Endothelial cell of umbilical vein (primary cell): ENCODE measurements at regions not wholly inside any gene's neighbourhood (a gene's known extent, or its start where the extent isn't known, plus 50 kb on each side); places are given as distances from the start of the nearest gene placed in this dataset.

Experiments used
- BruUV-seq: library from RNA; stranded (reverse); fragments of 400-500 nt; replicated peaks from 2 replicates; lab custom pipeline; 2021; lab: Mats Ljungman, UMichigan
- CTCF ChIA-PET: fragments of 300-600, 350-600 bp; sonication (Branson Sonifier 250); formaldehyde crosslinking; loops from one replicate; lab custom pipeline; 2021; ENCODE audit warnings: antibody characterized with exemption, inconsistent platforms; lab: Charles Lee
- POLR2A ChIA-PET: fragments of 300-600, 350-600 bp; sonication (Branson Sonifier 250); formaldehyde crosslinking; loops from one replicate; lab custom pipeline; 2021; ENCODE audit warnings: antibody characterized with exemption, inconsistent platforms; lab: Charles Lee
- DNase-seq: peaks from one replicate; pipeline ENCODE4 v3.0.0-alpha.2; 2011; ENCODE audit warnings: low read depth, low spot score
- FAIRE-seq: peaks from 2 replicates; lab custom pipeline; 2011; peaks lifted over from hg19 to GRCh38; lab: Jason Lieb, UNC
- H2AFZ ChIP-seq: 2 replicates; pipeline ENCODE4 v1.6.0; 2012; ENCODE audit warnings: low read depth, low read length, control low read depth, inconsistent platforms
- H3K27ac ChIP-seq: 2 replicates; pipeline ENCODE4 v1.5.1; 2011; ENCODE audit warnings: low read depth, mild to moderate bottlenecking, control low read depth, low read length, moderate library complexity; ENCODE audit not compliant: insufficient read depth
- H3K27me3 ChIP-seq, 2 experiments: 2 replicates each; pipeline versions ENCODE4 v1.6.0 to v1.6.1; 2011; ENCODE audit warnings: low read length in 2 of 2, mixed read lengths in 1 of 2; ENCODE audit not compliant: control insufficient read depth in 2 of 2, insufficient read depth in 2 of 2
- H3K36me3 ChIP-seq, 2 experiments: 2 replicates in 1 of 2; 3 replicates in 1 of 2; pipeline ENCODE4 v1.5.1; 2011; ENCODE audit warnings: low read length in 2 of 2, mild to moderate bottlenecking in 1 of 2, moderate library complexity in 1 of 2; ENCODE audit not compliant: control insufficient read depth in 2 of 2, insufficient read depth in 2 of 2; ENCODE audit errors: extremely low read depth in 1 of 2
- H3K4me1 ChIP-seq: 3 replicates; pipeline ENCODE4 v1.5.1; 2011; ENCODE audit warnings: mild to moderate bottlenecking, low read length; ENCODE audit not compliant: control insufficient read depth, insufficient read depth; ENCODE audit errors: extremely low read depth
- H3K4me2 ChIP-seq: 2 replicates; pipeline ENCODE4 v1.6.1; 2011; ENCODE audit warnings: low read length, control low read depth, mixed read lengths; ENCODE audit not compliant: insufficient read depth
- H3K4me3 ChIP-seq, 3 experiments: fragments of 200-600 bp in 1 of 3; sonication (generic), shearing (Covaris generic) in 1 of 3; replicated peaks in 1 of 3; 2 replicates each; pipeline ENCODE4 v1.5.1; 2011 to 2016; ENCODE audit warnings: control low read depth in 3 of 3, low read length in 3 of 3, mild to moderate bottlenecking in 2 of 3, inconsistent platforms in 1 of 3, low read depth in 1 of 3, moderate library complexity in 1 of 3; ENCODE audit not compliant: insufficient read depth in 1 of 3
- H3K79me2 ChIP-seq: 2 replicates; pipeline ENCODE4 v1.6.0; 2012; ENCODE audit warnings: low read length, inconsistent platforms; ENCODE audit not compliant: control insufficient read depth, insufficient read depth
- H3K9ac ChIP-seq: replicated peaks from 2 replicates; pipeline ENCODE3; 2011; ENCODE audit warnings: low read length, control low read depth; ENCODE audit not compliant: insufficient read depth; ENCODE audit errors: extremely low read depth
- H3K9me1 ChIP-seq: replicated peaks from 3 replicates; pipeline ENCODE4 v1.6.0; 2011; ENCODE audit warnings: mild to moderate bottlenecking, low read length; ENCODE audit not compliant: control insufficient read depth, insufficient read depth; ENCODE audit errors: extremely low read depth
- H3K9me3 ChIP-seq: replicated peaks from 2 replicates; pipeline ENCODE4 v1.5.1; 2012; ENCODE audit warnings: low read length, inconsistent platforms; ENCODE audit not compliant: control insufficient read depth, insufficient read depth
- H4K20me1 ChIP-seq: replicated peaks from 2 replicates; pipeline ENCODE3; 2011; ENCODE audit warnings: mild to moderate bottlenecking, low read length; ENCODE audit not compliant: control insufficient read depth, insufficient read depth; ENCODE audit errors: extremely low read depth
- EZH2 ChIP-seq: IDR thresholded peaks from 2 replicates; pipeline ENCODE4 v1.6.1; 2012; ENCODE audit warnings: borderline replicate concordance, low read depth, mild to moderate bottlenecking, moderate library complexity, low read length, inconsistent platforms; ENCODE audit not compliant: severe bottlenecking
- FOS ChIP-seq: IDR thresholded peaks from 2 replicates; pipeline ENCODE4 v1.6.1; 2011; ENCODE audit warnings: mild to moderate bottlenecking, low read length, moderate library complexity, borderline replicate concordance; ENCODE audit not compliant: insufficient read depth
- GATA2 ChIP-seq: IDR thresholded peaks from 2 replicates; pipeline ENCODE4 v1.7.0; 2011; ENCODE audit warnings: low read depth, mild to moderate bottlenecking, moderate library complexity, mixed read lengths, low read length; ENCODE audit not compliant: insufficient read length, insufficient read depth
- JUN ChIP-seq: IDR thresholded peaks from 2 replicates; pipeline ENCODE4 v1.6.1; 2011; ENCODE audit warnings: borderline replicate concordance, low read depth; ENCODE audit not compliant: insufficient read length, insufficient read depth
- MYC ChIP-seq: IDR thresholded peaks from one replicate; pipeline ENCODE4 v1.6.1; 2011; ENCODE audit warnings: mild to moderate bottlenecking, low read depth, low read length
- POLR2A ChIP-seq: IDR thresholded peaks from 2 replicates; pipeline ENCODE4 v1.6.1; 2012; ENCODE audit warnings: low read depth, mild to moderate bottlenecking, control low read depth, low read length
- POLR2AphosphoS5 ChIP-seq: IDR thresholded peaks from 2 replicates; pipeline ENCODE4 v1.6.1; 2012; ENCODE audit warnings: low read depth, mild to moderate bottlenecking, control low read depth, low read length, moderate library complexity; ENCODE audit not compliant: insufficient read depth
- dilution Hi-C: fragments of 300-500 bp; cut with MboI; formaldehyde crosslinking; loops from one replicate; pipeline ENCODE4 v1.15.0; 2019; ENCODE audit warnings: low sequenced_read_pairs; ENCODE audit not compliant: extremely low pct_ligation_motif_present
- intact Hi-C: fragments of 100-400 bp; cut with micrococcal nuclease; formaldehyde crosslinking; loops from one replicate; pipeline ENCODE4 v1.10.0; 2022
- TF ChIP-seq, protein P1 (sequence below), 2 donors: IDR thresholded peaks; 1 replicate in 1 of 2; 2 replicates in 1 of 2; pipeline ENCODE4 v1.5.1; 2011; ENCODE audit warnings: low read length in 2 of 2, mild to moderate bottlenecking in 2 of 2, moderate library complexity in 2 of 2, control low read depth in 1 of 2, inconsistent platforms in 1 of 2, low read depth in 1 of 2; ENCODE audit not compliant: insufficient read depth in 1 of 2; ENCODE audit errors: extremely low read depth in 1 of 2
- TF ChIP-seq, protein P2 (sequence below): IDR thresholded peaks from 2 replicates; pipeline ENCODE4 v1.6.1; 2011; ENCODE audit not compliant: insufficient read depth, insufficient read length

DNA sequence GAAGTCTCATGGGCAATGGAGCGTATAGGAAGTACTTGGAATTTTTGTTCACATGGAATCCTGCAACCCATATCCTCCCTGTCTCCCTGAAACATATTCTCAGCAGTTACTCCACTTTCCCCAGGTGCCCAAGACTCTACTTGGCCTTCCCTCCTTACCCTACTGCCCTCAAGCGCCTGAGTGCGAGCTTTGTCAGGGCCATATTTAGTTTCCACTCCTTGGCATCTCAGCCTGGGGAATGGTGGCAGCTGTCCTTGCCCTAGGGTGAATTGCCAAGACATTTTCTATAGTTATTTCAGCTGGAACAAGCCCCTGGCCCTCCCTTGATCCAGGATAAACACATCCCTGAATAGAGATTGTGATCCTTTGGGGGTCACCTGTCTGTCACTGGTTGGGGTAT lies 569.3 kb upstream of the LRFN5 start:
- H3K4me2 ChIP-seq, result no peak overlapping the region
- no peak overlapping the region for H3K9ac ChIP-seq
- no peak overlapping the region for H2AFZ ChIP-seq
- no peaks in the 10 kb centered on the region for H3K79me2 ChIP-seq
- no peak for DNase-seq
- H3K9me1 ChIP-seq, result no peaks in the 10 kb centered on the region
- no peaks in the 10 kb centered on the region for H3K9me3 ChIP-seq
- dilution Hi-C loops, result no loop called here
- no peaks in the 10 kb centered on the region for H4K20me1 ChIP-seq
- CTCF ChIA-PET, result no interaction called here
- BruUV-seq, result no TSS peak
- intact Hi-C loops, result no loop called here
- FAIRE-seq, result no peak
- no peaks in the 10 kb centered on the region for H3K4me1 ChIP-seq
- no peak for TF ChIP-seq POLR2AphosphoS5
- TF ChIP-seq GATA2, result no peak
- TF ChIP-seq JUN, result no peak
- no peak for TF ChIP-seq POLR2A
- no peak for TF ChIP-seq EZH2
- TF ChIP-seq MYC, result no peak
- no peak for TF ChIP-seq FOS
- TF ChIP-seq, protein P1, sequence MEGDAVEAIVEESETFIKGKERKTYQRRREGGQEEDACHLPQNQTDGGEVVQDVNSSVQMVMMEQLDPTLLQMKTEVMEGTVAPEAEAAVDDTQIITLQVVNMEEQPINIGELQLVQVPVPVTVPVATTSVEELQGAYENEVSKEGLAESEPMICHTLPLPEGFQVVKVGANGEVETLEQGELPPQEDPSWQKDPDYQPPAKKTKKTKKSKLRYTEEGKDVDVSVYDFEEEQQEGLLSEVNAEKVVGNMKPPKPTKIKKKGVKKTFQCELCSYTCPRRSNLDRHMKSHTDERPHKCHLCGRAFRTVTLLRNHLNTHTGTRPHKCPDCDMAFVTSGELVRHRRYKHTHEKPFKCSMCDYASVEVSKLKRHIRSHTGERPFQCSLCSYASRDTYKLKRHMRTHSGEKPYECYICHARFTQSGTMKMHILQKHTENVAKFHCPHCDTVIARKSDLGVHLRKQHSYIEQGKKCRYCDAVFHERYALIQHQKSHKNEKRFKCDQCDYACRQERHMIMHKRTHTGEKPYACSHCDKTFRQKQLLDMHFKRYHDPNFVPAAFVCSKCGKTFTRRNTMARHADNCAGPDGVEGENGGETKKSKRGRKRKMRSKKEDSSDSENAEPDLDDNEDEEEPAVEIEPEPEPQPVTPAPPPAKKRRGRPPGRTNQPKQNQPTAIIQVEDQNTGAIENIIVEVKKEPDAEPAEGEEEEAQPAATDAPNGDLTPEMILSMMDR (IDR thresholded peaks at IDR 0.05; ENCODE audit: extremely low read depth in 1 of 2, insufficient read depth in 1 of 2, low read depth in 1 of 2, low read length in 2 of 2), result no peak
- TF ChIP-seq, protein P2, sequence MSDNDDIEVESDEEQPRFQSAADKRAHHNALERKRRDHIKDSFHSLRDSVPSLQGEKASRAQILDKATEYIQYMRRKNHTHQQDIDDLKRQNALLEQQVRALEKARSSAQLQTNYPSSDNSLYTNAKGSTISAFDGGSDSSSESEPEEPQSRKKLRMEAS, result no peak
- no peak overlapping the region for H3K27ac ChIP-seq
- H3K27me3 ChIP-seq, result no peaks in the 10 kb centered on the region
- H3K4me3 ChIP-seq, result no peak overlapping the region
- POLR2A ChIA-PET, result no interaction called here
- no peaks in the 10 kb centered on the region for H3K36me3 ChIP-seq
